ENCODE measurements at regions not wholly inside any gene's neighbourhood (a gene's known extent, or its start where the extent isn't known, plus 50 kb on each side); places are given as distances from the start of the nearest gene placed in this dataset.

GRCh38 chr2:134073023-134073422 lies 180.8 kb upstream of the MGAT5 start:
- no peak for DNase-seq
- H3K4me1 Mint-ChIP-seq (ENCODE audit: low read depth, unreplicated experiment), result no peaks in the 10 kb centered on the region
- H3K4me3 Mint-ChIP-seq (ENCODE audit: low read depth, unreplicated experiment), result no peak overlapping the region
- no TSS peak for BruUV-seq (replicated peaks)
- TF ChIP-seq CTCF (IDR thresholded peaks at IDR 0.05; ENCODE audit: unreplicated experiment), result no peak
- CTCF ChIA-PET, result interaction anchor here (0.7 kb wide), 1 partner anchor 116 kb away, joined by 5 read pairs; no protein-coding TSS in a partner anchor
- no peaks in the 10 kb centered on the region for H3K27me3 Mint-ChIP-seq (ENCODE audit: unreplicated experiment)
- intact Hi-C loops (cut with micrococcal nuclease; ENCODE audit: unreplicated experiment), result no loop called here
- H3K36me3 Mint-ChIP-seq (ENCODE audit: insufficient read depth, unreplicated experiment), result no peaks in the 10 kb centered on the region
- peaks cover 2% of the 10 kb centered on the region for H3K9me3 Mint-ChIP-seq (ENCODE audit: low read depth, unreplicated experiment)
- no peak overlapping the region for H3K27ac Mint-ChIP-seq (ENCODE audit: unreplicated experiment)

- no peak for DNase-seq
- no peak for TF ChIP-seq CTCF (IDR thresholded peaks at IDR 0.05; ENCODE audit: unreplicated experiment)
- intact Hi-C loops (cut with micrococcal nuclease; ENCODE audit: unreplicated experiment), result no loop called here
- Mint-ChIP-seq H3K36me3 (ENCODE audit: insufficient read depth, unreplicated experiment) (no peaks in the 10 kb centered on the region), H3K27ac (ENCODE audit: unreplicated experiment) (no peak overlapping the region), H3K4me3 (ENCODE audit: low read depth, unreplicated experiment) (no peak overlapping the region), H3K27me3 (ENCODE audit: unreplicated experiment) (no peaks in the 10 kb centered on the region), H3K4me1 (ENCODE audit: low read depth, unreplicated experiment) (no peaks in the 10 kb centered on the region), H3K9me3 (ENCODE audit: low read depth, unreplicated experiment) (peaks cover 2% of the 10 kb centered on the region)
- BruUV-seq (replicated peaks), result no TSS peak
- CTCF ChIA-PET, result no interaction called here
Observed at GRCh38 chr2:134074619-134075018, 179.3 kb upstream of the MGAT5 start.

DNA sequence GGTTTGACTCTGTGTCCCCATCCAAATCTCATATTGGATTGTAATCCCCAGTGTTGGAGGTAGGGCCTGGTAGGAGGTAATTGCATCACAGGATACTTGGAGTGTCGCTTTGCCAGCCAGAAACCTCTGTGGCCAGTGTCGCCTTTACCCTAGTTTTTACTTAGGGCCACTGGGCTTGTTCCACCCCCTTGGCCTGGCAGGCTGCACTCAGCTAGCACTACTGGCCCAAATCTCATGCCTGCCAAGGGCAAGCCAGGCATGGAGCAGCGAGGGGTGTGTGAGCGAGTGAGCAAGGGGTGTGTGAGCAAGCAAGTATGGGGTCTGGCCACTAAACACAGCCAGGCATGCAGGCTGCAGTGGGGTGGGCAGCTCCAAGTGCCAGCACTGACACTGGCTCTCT lies 178.7 kb upstream of the MGAT5 start:
- DNase-seq, result no peak
- no TSS peak for BruUV-seq (replicated peaks)
- H3K27ac Mint-ChIP-seq (ENCODE audit: unreplicated experiment), result no peak overlapping the region
- H3K36me3 Mint-ChIP-seq (ENCODE audit: insufficient read depth, unreplicated experiment), result no peaks in the 10 kb centered on the region
- TF ChIP-seq CTCF (IDR thresholded peaks at IDR 0.05; ENCODE audit: unreplicated experiment), result no peak
- H3K27me3 Mint-ChIP-seq (ENCODE audit: unreplicated experiment), result no peaks in the 10 kb centered on the region
- CTCF ChIA-PET, result interaction anchor here (1.0 kb wide), 1 partner anchor 34 kb away, joined by 3 read pairs; no protein-coding TSS in a partner anchor
- peaks cover 2% of the 10 kb centered on the region for H3K9me3 Mint-ChIP-seq (ENCODE audit: low read depth, unreplicated experiment)
- no peak overlapping the region for H3K4me3 Mint-ChIP-seq (ENCODE audit: low read depth, unreplicated experiment)
- intact Hi-C loops (cut with micrococcal nuclease; ENCODE audit: unreplicated experiment), result no loop called here
- no peaks in the 10 kb centered on the region for H3K4me1 Mint-ChIP-seq (ENCODE audit: low read depth, unreplicated experiment)

DNA sequence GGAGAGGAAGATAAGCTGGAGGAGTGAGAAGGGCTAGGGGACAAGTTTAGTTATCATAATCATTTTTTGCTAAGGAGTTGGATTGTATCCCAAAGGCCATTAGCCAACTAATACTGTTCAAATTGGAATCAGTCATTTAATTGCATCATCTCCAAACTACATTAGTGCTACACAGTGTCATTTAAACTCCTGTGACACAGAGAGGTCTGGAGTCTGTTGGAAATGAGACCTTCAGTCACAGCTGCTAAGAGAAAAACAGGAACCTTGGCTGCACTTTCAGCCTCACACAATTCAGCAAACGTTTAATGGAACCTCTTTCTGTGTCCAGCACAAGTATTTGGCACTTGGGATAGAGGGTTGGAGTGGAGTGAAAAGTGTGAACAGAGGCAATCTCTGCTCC lies 175.5 kb upstream of the MGAT5 start:
- TF ChIP-seq CTCF (IDR thresholded peaks at IDR 0.05; ENCODE audit: unreplicated experiment), result no peak
- Mint-ChIP-seq H3K4me3 (ENCODE audit: low read depth, unreplicated experiment) (no peak overlapping the region), H3K9me3 (ENCODE audit: low read depth, unreplicated experiment) (peaks cover 2% of the 10 kb centered on the region), H3K27ac (ENCODE audit: unreplicated experiment) (no peak overlapping the region), H3K36me3 (ENCODE audit: insufficient read depth, unreplicated experiment) (no peaks in the 10 kb centered on the region), H3K27me3 (ENCODE audit: unreplicated experiment) (no peaks in the 10 kb centered on the region), H3K4me1 (ENCODE audit: low read depth, unreplicated experiment) (no peaks in the 10 kb centered on the region)
- CTCF ChIA-PET, result no interaction called here
- no peak for DNase-seq
- intact Hi-C loops (cut with micrococcal nuclease; ENCODE audit: unreplicated experiment), result no loop called here
- BruUV-seq (replicated peaks), result no TSS peak

Data from Calu3 (cell line).